ENCODE measurements at regions not wholly inside any gene's neighbourhood (a gene's known extent, or its start where the extent isn't known, plus 50 kb on each side); places are given as distances from the start of the nearest gene placed in this dataset.

DNA sequence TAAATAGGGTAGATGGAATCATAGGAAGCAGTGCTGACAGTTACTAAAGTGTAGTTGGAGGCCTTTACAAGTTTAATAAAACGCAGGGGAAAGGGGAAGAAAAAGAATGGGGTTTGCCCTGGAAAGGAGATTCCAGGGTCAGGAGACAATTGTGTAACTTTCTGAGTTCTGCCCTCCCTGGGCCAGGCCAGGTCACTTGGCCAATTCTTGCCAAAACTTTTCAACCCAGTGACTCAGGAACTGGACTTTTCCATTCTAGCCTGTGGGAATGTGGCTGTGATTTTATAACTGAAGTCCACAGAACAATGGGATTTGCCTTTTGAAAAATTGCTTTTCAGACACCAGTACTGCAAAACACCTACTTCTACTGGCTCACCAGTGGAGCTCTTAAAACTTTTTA lies 289.8 kb upstream of the ANKRD55 start:
- TF ChIP-seq, protein P1, sequence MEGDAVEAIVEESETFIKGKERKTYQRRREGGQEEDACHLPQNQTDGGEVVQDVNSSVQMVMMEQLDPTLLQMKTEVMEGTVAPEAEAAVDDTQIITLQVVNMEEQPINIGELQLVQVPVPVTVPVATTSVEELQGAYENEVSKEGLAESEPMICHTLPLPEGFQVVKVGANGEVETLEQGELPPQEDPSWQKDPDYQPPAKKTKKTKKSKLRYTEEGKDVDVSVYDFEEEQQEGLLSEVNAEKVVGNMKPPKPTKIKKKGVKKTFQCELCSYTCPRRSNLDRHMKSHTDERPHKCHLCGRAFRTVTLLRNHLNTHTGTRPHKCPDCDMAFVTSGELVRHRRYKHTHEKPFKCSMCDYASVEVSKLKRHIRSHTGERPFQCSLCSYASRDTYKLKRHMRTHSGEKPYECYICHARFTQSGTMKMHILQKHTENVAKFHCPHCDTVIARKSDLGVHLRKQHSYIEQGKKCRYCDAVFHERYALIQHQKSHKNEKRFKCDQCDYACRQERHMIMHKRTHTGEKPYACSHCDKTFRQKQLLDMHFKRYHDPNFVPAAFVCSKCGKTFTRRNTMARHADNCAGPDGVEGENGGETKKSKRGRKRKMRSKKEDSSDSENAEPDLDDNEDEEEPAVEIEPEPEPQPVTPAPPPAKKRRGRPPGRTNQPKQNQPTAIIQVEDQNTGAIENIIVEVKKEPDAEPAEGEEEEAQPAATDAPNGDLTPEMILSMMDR (IDR thresholded peaks at IDR 0.05; ENCODE audit: poor library complexity), result no peak
- TF ChIP-seq EZH2 (IDR thresholded peaks at IDR 0.05; ENCODE audit: borderline replicate concordance) (no peak), EZH2phosphoT487 (IDR thresholded peaks at IDR 0.05; ENCODE audit: low read depth, severe bottlenecking, unreplicated experiment) (no peak)
